ENCODE measurements at regions not wholly inside any gene's neighbourhood (a gene's known extent, or its start where the extent isn't known, plus 50 kb on each side); places are given as distances from the start of the nearest gene placed in this dataset.

DNA sequence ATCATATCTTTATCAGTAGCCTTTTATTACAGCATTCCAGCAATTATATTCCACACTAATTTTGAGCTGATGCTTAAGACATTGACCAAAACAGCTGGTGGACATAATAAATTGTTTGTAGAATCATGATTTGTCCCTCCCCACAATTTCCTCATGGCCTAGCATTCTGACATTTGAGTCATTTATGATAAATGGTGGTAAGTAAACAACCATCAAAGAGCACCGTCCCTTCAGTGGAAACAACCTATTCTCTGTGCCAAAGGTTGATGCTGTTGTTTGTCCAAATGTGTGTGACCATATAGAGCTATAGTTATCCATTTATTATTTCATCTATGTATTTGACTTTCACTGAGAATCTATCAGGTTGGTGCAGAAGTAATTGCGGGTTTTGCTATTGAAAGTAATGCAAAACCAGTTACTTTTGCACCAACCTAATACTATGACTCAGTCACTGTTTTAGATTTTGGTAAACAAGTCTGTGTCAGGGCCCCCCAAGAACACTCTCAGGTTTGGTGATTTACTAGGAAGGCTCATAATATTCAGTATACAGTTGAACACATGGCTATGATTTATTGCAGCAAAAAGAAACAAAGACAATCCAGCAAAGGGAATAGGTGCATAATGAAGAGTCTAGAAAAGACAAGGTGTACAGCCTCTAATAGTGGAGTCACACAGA lies 608.7 kb upstream of the REG3G start:
- H3K79me1 ChIP-seq (ENCODE audit: low read depth in 1 of 2, low read length in 2 of 2) = no peaks in the 10 kb centered on the region
- intact Hi-C loops (cut with micrococcal nuclease) = no loop called here
- CTCF ChIA-PET = interaction anchor here (0.6 kb wide), 1 partner anchor 79 kb away, joined by 3 read pairs; no protein-coding TSS in a partner anchor

More for the DNA sequence above, 608.7 kb upstream of the REG3G start:
- no peak for ATAC-seq (ENCODE audit: low read depth)
- Histone ChIP-seq H3K9ac (ENCODE audit: low read depth, low read length) (no peak overlapping the region), H4K5ac (ENCODE audit: low read depth, low read length) (no peak overlapping the region), H2BK120ac (ENCODE audit: low read depth, low read length) (no peak overlapping the region), H2BK15ac (ENCODE audit: low read depth, low read length) (no peak overlapping the region), H4K20me1 (ENCODE audit: insufficient read depth, low read length) (no peaks in the 10 kb centered on the region), H3K4me2 (ENCODE audit: low read depth, low read length) (no peak overlapping the region), H3K23ac (ENCODE audit: low read depth, low read length) (no peak overlapping the region), H3K27me3 (ENCODE audit: control insufficient read depth, insufficient read depth, low read length) (no peaks in the 10 kb centered on the region), H3K4me1 (ENCODE audit: control insufficient read depth, insufficient read depth, low read length) (no peaks in the 10 kb centered on the region), H2AK9ac (replicated peaks; ENCODE audit: low read depth, low read length, poor library complexity) (no peak overlapping the region), H2AK5ac (ENCODE audit: low read depth, low read length) (no peak overlapping the region), H2BK5ac (ENCODE audit: low read depth, low read length, poor library complexity, severe bottlenecking) (no peak overlapping the region), H3K4me3 (ENCODE audit: insufficient read depth, low read depth, low read length) (no peak overlapping the region), H3K14ac (replicated peaks; ENCODE audit: low read depth, low read length) (no peak overlapping the region), H3K27ac (ENCODE audit: insufficient read depth, low read length) (no peak overlapping the region), H3K4ac (ENCODE audit: low read depth, low read length) (no peak overlapping the region), H3K36me3 (ENCODE audit: control insufficient read depth, insufficient read depth, low read length) (no peaks in the 10 kb centered on the region), H2AFZ (replicated peaks; ENCODE audit: low read length, poor library complexity) (no peak overlapping the region), H3K18ac (ENCODE audit: low read depth, low read length) (no peak overlapping the region), H3K56ac (ENCODE audit: extremely low read depth, insufficient read depth, low read length) (no peak overlapping the region), H3K9me1 (ENCODE audit: insufficient read depth, low read length) (no peaks in the 10 kb centered on the region), H4K8ac (ENCODE audit: low read depth in 2 of 2, low read length in 2 of 2) (no peak overlapping the region), H2BK20ac (ENCODE audit: low read depth, low read length) (no peak overlapping the region), H4K91ac (ENCODE audit: insufficient read depth, low read depth, low read length) (no peak overlapping the region), H3K9me3 (ENCODE audit: control insufficient read depth, insufficient read depth, low read length) (peaks cover 4% of the 10 kb centered on the region; the same call in 1 of the 2 replicates)
- in situ Hi-C loops (cut with MboI; ENCODE audit: low sequenced_read_pairs) (no loop called here), dilution Hi-C loops (cut with HindIII; ENCODE audit: low sequenced_read_pairs, unreplicated experiment) (no loop called here)
- no TSS peak for BruUV-seq (replicated peaks)
- no peak for TF ChIP-seq CEBPB (IDR thresholded peaks at IDR 0.05; ENCODE audit: low read depth, low read length)
- TF ChIP-seq NFE2L2 (IDR thresholded peaks at IDR 0.05; ENCODE audit: low read depth, low read length) = no peak
- no peak for TF ChIP-seq POLR2A (IDR thresholded peaks at IDR 0.05; ENCODE audit: low read depth, low read length)
- no peak for DNase-seq
- POLR2A ChIA-PET (ENCODE audit: unreplicated experiment) = no interaction called here
- WGBS, 2 experiments (ENCODE audit: extremely low coverage in 2 of 2, insufficient read length in 1 of 2) = no CpG with 5 or more reads among the region's 2 CpGs

Measured in IMR-90 (cell line).